DMS 273 (cell line): ENCODE measurements at regions not wholly inside any gene's neighbourhood (a gene's known extent, or its start where the extent isn't known, plus 50 kb on each side); places are given as distances from the start of the nearest gene placed in this dataset.
"Not testable (repeated sequence)": the region's sequence is repeated elsewhere in the genome, so short reads cannot be mapped to it uniquely, and the experiment has no call there.

Source experiments
- DNase-seq: peaks from one replicate; lab custom pipeline; 2025; ENCODE audit not compliant: unreplicated experiment; lab: John Stamatoyannopoulos, UW

DNA sequence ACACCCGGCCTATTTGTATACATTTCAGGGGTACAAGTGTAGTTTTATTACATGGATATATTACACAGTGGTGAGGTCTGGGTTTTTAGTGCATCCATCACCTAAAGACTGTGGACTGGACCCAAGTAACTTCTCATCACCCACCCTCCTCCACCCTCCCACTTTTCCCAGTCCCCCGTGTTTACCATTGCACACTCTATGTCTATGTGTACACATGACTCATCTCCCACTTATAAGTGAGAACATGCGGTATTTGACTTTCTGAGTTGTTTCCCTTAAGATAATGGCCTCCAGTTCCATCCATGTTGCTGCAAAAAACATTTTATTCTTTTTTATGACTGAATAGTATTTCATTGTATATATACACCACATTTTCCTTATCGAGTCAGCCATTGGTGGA lies 98.9 kb upstream of the WAC start:
- DNase-seq, result no peak

DNA sequence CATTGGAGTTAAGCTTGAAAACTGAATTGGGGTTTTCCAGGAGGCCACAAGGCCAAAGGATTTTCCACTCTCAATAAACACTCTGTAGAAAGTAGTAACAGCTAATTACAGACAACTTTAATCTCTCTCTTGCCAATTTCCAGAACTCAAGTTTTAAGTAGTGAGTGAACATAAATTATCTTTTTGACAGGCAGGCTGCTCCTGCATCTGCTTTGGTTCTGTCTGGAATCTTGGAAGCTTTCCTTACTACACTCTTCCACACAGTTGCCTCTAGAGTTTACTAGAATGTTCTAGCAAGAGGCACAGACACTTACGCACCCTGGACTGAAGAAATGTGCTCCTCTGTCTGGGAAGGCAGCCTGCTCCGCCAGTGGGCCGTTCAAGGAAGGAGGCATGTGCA lies 90.5 kb upstream of the WAC start:
- DNase-seq, result no peak

DNA sequence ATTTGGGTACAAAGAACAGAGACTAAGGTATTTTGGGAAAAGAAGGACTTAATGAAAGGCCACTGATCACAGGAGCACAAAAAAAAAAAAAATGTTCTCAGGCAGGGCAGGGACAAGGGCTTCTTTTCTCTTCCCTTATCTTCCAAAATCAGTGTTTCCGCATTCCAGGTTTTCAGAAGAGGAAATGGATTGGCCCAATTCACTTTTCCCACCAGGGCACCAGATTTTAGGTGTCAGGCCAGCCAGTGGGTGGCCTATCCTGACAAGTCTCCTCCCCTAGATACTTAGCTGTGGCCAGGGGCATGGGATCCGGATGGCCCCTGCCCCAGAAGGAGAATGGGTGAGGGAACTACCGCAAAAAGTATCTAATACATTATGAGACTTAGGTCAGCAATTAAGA lies 88.9 kb upstream of the WAC start:
- no peak for DNase-seq

- no peak for DNase-seq
Measured at GRCh38 chr10:28445516-28445915, 87.4 kb upstream of the WAC start.

- DNase-seq, result no peak
Measured at GRCh38 chr10:28449382-28449781, 83.5 kb upstream of the WAC start.

- DNase-seq, result no peak
Measured at GRCh38 chr10:28449926-28450325, 83.0 kb upstream of the WAC start.

DNA sequence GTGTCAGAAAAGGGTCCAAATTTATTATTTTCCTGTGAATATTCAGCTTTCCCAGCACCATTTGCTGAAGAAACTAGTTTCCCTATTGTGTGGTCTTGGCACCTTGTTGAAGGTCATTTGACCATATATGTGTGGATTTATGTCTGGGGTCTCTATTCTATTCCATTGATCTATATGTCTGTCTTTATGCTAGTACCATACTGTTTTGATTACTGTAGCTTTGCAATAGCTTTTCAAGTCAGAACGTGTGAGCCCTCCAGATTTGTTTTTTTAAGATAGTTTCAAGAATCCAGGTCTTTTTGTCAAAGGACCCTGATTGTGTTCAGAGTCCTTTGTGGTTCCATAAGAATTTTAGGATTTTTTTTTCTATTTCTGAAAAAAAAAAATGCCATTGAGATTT lies 79.0 kb upstream of the WAC start:
- DNase-seq, result no peak

- DNase-seq, result no peak
Measured at GRCh38 chr10:28457110-28457509, 75.8 kb upstream of the WAC start.

- DNase-seq, result not testable (repeated sequence)
Measured at GRCh38 chr10:28457873-28458272, 75.0 kb upstream of the WAC start.

DNA sequence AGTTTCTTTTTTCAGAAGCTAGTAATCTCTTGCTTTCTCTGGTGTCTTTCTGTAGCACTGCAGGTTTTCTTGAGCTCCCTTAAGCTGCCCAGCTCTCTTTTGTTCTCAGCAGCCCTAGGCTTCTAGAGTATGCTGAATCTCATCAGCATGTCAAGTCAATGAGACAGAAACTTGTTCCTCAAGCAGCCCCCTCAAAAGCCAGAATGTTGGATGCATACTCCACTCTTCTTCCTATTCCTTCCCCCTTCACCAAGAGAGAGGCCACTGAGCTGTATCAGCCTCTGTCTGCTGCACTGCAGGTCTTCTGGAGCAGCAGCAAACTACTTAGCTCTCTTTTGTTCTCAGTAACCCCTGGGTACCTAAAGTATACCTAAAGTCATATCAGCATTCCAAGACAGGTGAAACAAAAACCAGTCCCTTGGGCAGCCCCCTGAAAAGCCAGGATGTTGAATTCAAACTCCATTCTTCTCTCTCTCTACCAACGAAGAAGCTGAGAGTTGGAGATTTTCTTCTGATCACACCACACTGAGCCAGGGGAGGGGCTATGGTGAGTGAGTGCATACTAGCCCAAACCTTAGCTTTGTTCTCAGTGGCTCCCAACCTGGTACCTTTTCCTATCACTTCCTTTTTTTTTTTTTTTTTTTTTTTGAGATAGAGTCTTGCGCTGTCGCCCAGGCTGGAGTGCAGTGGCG lies 73.3 kb upstream of the WAC start:
- DNase-seq, result no peak

DNA sequence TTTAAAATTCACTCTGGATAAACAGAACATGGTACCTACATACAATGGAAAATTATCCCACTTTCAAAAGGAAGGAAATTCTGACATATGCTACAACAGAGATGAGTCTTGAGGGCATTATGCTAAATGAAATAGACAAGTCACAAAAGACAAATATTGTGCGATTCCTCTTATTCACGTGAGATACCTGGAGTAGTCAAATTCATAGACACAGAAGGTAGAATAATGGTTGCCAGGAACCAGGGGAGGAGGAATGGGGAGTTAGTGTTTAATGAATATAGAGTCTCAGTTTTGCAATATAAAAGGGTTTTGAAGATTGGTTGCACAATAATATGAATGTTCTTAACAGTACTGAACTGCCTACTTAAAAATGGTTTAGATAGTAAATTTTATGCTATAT lies 69.8 kb upstream of the WAC start:
- no peak for DNase-seq

DNA sequence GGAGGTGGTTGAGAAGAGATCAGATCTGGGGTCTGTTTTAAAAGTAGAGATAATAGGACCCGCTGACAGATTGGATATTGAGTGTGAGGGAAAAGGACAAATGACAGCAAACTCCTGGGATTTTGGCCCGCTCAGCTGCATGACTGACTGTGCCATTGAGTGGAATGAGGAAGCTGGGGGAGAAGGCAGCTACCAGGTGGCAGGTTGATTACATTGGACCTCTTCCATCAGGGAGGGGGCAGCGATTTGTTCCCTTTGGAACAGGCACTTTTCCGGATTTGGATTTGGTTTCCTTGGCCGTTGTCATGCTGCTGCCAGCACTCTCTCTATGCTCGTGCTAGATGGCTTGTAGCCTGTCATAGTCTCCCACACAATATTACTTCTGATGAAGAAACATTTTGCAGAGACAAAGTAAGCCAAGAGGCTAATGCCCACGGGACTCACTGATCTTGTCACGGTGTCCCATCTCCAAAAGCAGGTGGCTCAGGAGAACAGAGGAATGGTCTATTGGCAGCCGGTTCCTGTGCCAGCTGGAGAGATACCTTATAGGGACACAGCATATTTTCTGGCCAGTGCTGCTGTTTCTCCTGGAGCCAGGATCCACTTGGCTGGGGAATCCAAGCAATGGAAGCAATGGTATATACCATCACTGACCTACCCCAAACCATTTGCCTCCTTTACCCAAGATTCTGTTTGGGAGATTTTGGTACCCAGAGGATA lies 69.1 kb upstream of the WAC start:
- DNase-seq, result peak; percentile 51

- DNase-seq, result no peak
Measured at GRCh38 chr10:28467615-28468014, 65.3 kb upstream of the WAC start.

GRCh38 chr10:28468707-28469483 lies 64.0 kb upstream of the WAC start:
- no peak for DNase-seq

DNA sequence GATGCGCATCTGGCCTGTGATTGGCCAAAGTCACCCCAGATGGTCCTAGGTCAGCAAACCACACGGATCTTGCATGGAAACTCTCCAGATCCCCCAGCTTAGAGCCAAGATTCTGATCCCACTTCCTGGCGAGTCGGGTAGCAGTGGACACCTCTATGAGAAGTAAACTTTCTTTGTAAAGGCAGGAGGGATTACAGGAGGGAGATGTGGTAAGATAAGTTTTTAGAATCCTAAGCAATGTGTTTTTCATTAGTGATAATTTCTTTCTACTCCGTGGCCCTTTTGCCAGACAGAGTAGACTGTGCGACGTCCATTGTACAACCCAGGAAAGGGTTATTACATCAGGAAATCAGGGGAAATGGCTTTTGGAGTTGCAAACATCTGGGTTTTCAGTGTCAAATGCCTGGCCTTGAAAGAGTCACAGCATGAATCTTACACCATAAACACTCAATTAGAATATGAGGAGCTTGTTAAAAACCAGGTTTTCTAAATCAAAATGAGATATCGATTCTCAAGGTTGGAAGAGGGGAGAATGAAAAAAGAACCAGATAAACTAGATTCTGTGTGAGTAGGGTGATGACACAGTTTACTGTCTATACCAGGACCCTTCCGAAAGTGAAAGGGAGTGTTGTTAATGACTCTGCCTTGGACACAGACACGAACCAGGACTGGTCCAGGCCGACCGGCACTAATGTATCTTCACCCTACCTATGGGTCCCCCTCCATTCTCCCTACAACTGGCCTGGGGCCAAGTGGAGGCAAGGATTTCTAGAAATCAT lies 61.9 kb upstream of the WAC start:
- DNase-seq, result no peak

DNA sequence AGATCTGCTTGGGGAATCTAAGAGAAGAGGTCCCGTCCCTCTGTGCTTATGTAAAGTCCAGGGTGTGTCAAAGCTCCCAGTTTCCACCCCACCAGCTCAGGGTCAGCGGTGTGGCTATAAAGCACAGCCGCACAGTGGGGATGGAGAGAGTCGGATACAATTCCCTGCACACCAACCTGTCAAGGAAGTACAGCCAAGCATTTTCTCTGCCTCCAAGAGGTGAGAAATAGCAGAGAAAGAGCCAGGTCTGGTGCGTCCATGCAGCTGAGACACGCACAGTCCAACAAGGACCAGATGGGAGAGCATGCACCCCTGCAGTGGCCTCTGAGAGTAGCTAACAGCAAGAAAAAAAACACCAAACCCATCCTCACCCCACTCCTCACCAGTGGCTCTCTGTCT lies 61.3 kb upstream of the WAC start:
- no peak for DNase-seq

DNA sequence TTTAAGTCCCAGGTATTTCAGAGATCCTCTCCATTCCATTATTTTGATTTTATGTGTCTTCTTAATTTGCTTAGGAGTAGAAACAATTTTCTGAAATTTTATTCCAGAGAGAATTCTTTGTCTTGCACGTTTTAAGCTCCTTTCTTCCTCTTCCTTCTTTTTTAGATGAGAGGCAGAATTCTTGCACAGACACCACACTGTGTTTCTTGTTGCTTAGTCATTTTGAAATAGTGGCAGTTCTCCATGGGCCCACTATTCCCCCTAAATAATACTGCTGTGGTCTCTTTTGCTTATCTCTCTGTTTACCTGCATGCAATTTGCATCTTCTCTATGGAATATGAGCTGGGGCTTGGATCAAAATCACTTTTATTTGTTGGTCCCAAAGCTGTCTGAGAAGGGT lies 54.3 kb upstream of the WAC start:
- no peak for DNase-seq

- no peak for DNase-seq
Measured at GRCh38 chr10:28479425-28479865, 53.5 kb upstream of the WAC start.

DNA sequence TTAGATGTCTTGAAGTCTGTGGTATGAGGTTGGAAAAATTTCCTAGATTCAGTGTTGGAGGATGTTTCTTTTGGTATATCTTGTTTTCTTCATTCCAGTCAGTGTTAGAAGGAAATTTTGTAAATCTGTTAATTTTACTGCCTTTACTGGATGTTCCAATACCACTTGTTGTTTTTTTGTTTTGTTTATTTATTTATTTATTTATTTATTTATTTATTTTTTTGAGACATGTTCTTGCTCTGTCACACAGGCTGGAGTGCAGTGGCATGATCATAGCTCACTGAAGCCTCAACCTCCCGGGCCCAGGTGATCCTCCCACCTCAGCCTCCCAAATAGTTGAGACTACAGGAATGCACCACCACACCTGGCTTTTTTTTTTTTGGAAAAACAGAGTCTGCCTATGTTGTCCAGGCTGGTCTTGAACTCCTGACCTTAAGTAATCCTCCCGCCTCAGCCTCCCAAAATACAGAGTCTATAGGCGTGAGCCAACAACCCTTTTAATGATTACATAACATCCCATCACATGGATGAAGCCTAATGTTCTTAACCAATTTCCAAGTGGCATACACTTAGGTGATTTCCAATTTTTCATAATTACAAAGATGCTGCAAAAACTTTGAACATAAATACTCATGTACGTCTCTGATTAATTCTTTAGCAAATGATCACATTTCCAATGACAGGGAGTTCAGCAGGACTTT lies 52.8 kb upstream of the WAC start:
- DNase-seq, result no peak

- DNase-seq, result peak; percentile 70
Measured at GRCh38 chr10:28480628-28480965, 52.3 kb upstream of the WAC start.

- not testable (repeated sequence) for DNase-seq
Measured at GRCh38 chr10:28481346-28481745, 51.6 kb upstream of the WAC start.
